ENCODE measurements at regions not wholly inside any gene's neighbourhood (a gene's known extent, or its start where the extent isn't known, plus 50 kb on each side); places are given as distances from the start of the nearest gene placed in this dataset.

DNA sequence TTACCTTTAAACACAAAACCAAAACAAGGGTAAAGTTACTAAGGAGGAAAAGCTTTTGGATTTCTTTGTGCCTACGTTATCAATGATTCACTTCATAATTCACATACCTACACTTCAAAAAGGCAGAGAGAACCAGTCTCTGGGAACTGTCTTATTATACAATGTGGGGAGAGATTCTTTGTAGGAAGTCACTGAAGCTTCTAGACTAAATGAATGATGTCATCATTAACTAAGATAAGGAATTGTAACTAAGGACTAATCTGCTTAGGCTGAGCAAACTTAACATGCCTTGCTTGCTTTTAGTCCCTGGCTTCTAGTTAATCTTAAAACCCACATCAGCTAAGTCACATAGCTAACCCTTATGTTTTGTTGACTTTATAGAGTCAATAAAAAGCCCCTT lies 771.2 kb downstream of the NXPH1 start:
- TF ChIP-seq, protein P1, sequence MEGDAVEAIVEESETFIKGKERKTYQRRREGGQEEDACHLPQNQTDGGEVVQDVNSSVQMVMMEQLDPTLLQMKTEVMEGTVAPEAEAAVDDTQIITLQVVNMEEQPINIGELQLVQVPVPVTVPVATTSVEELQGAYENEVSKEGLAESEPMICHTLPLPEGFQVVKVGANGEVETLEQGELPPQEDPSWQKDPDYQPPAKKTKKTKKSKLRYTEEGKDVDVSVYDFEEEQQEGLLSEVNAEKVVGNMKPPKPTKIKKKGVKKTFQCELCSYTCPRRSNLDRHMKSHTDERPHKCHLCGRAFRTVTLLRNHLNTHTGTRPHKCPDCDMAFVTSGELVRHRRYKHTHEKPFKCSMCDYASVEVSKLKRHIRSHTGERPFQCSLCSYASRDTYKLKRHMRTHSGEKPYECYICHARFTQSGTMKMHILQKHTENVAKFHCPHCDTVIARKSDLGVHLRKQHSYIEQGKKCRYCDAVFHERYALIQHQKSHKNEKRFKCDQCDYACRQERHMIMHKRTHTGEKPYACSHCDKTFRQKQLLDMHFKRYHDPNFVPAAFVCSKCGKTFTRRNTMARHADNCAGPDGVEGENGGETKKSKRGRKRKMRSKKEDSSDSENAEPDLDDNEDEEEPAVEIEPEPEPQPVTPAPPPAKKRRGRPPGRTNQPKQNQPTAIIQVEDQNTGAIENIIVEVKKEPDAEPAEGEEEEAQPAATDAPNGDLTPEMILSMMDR (IDR thresholded peaks at IDR 0.05; ENCODE audit: low read depth, low read length), result no peak
- no peak for TF ChIP-seq EZH2phosphoT487 (IDR thresholded peaks at IDR 0.05; ENCODE audit: low read depth)

Data from OCI-LY3 (cell line).